Keratinocyte (primary cell): ENCODE measurements at regions not wholly inside any gene's neighbourhood (a gene's known extent, or its start where the extent isn't known, plus 50 kb on each side); places are given as distances from the start of the nearest gene placed in this dataset.
A peak's percentile ranks its signal among the peaks of the same experiment; 100 is the strongest.

Experiments used
- DNase-seq: peaks from one replicate; pipeline ENCODE4 v3.0.0-alpha.2; 2011; ENCODE audit warnings: low read depth, missing footprints, low spot score
- FAIRE-seq: peaks from 2 replicates; lab custom pipeline; 2011; peaks lifted over from hg19 to GRCh38; lab: Jason Lieb, UNC
- H2AFZ ChIP-seq: 2 replicates; pipeline ENCODE4 v1.6.0; 2012; ENCODE audit warnings: low read length, control low read depth, inconsistent platforms; ENCODE audit not compliant: control insufficient read depth
- H3K27ac ChIP-seq: 2 replicates; pipeline ENCODE4 v1.5.1; 2011; ENCODE audit warnings: low read length; ENCODE audit not compliant: control insufficient read depth, insufficient read depth
- H3K27me3 ChIP-seq: 3 replicates; pipeline ENCODE4 v1.6.0; 2011; ENCODE audit warnings: low read length; ENCODE audit not compliant: control insufficient read depth, insufficient read depth; ENCODE audit errors: extremely low read depth
- H3K36me3 ChIP-seq, 2 experiments: 2 replicates in 1 of 2; 3 replicates in 1 of 2; pipeline ENCODE4 v1.5.1; 2011; ENCODE audit warnings: low read length in 2 of 2, mild to moderate bottlenecking in 1 of 2; ENCODE audit not compliant: control insufficient read depth in 2 of 2, insufficient read depth in 2 of 2; ENCODE audit errors: extremely low read depth in 1 of 2
- H3K4me1 ChIP-seq: 3 replicates; pipeline ENCODE4 v1.5.1; 2011; ENCODE audit warnings: low read length; ENCODE audit not compliant: control insufficient read depth, insufficient read depth; ENCODE audit errors: extremely low read depth
- H3K4me2 ChIP-seq: 3 replicates; pipeline ENCODE4 v1.6.0; 2011; ENCODE audit warnings: low read depth, low read length; ENCODE audit not compliant: control insufficient read depth, insufficient read depth; ENCODE audit errors: extremely low read depth
- H3K4me3 ChIP-seq, 3 experiments: fragments of 200-600 bp in 1 of 3; sonication (generic) in 1 of 3; 2 replicates in 2 of 3; 3 replicates in 1 of 3; pipeline ENCODE4 v1.5.1; 2011 to 2016; ENCODE audit warnings: low read length in 3 of 3, mild to moderate bottlenecking in 3 of 3, control low read depth in 2 of 3, inconsistent platforms in 1 of 3, low read depth in 1 of 3, mixed read lengths in 1 of 3, mixed run types in 1 of 3, moderate library complexity in 1 of 3; ENCODE audit not compliant: control insufficient read depth in 2 of 3, insufficient read depth in 2 of 3; ENCODE audit errors: extremely low read depth in 1 of 3
- H3K79me2 ChIP-seq: 2 replicates; pipeline ENCODE4 v1.6.0; 2012; ENCODE audit warnings: low read length; ENCODE audit not compliant: control insufficient read depth, insufficient read depth
- H3K9ac ChIP-seq: 3 replicates; pipeline ENCODE4 v1.6.0; 2011; ENCODE audit warnings: low read length; ENCODE audit not compliant: control insufficient read depth, insufficient read depth; ENCODE audit errors: extremely low read depth
- H3K9me1 ChIP-seq: 3 replicates; pipeline ENCODE4 v1.6.0; 2011; ENCODE audit warnings: low read length; ENCODE audit not compliant: control insufficient read depth, insufficient read depth; ENCODE audit errors: extremely low read depth
- H3K9me3 ChIP-seq: 2 replicates; pipeline ENCODE4 v1.5.1; 2012; ENCODE audit warnings: low read depth, low read length; ENCODE audit not compliant: control insufficient read depth
- H4K20me1 ChIP-seq: 3 replicates; pipeline ENCODE4 v1.6.0; 2011; ENCODE audit warnings: low read length; ENCODE audit not compliant: control insufficient read depth, insufficient read depth; ENCODE audit errors: extremely low read depth
- CTCF ChIP-seq, 3 experiments: IDR thresholded peaks in 1 of 3; conservative IDR thresholded peaks in 1 of 3; optimal IDR thresholded peaks in 1 of 3; 2 replicates in 2 of 3; 3 replicates in 1 of 3; pipeline versions ENCODE3 to v1.5.1; 2011; ENCODE audit warnings: low read length in 3 of 3, mild to moderate bottlenecking in 3 of 3, moderate library complexity in 2 of 3, control low read depth in 1 of 3, inconsistent platforms in 1 of 3; ENCODE audit not compliant: insufficient read depth in 2 of 3; ENCODE audit errors: extremely low read depth in 1 of 3
- EZH2 ChIP-seq: IDR thresholded peaks from one replicate; pipeline ENCODE4 v1.6.1; 2012; ENCODE audit warnings: inconsistent platforms, mild to moderate bottlenecking, low read length, moderate library complexity
- dilution Hi-C: fragments of 300-500 bp; cut with MboI; formaldehyde crosslinking; loops from one replicate; pipeline ENCODE4 v1.7.0; 2020; ENCODE audit warnings: low sequenced_read_pairs; ENCODE audit not compliant: extremely low pct_ligation_motif_present

- H3K79me2 ChIP-seq: no peaks in the 10 kb centered on the region
- H3K4me3 ChIP-seq: no peak overlapping the region
- DNase-seq: no peak
- H3K9me1 ChIP-seq: no peaks in the 10 kb centered on the region
- dilution Hi-C loops: no loop called here
- no peaks in the 10 kb centered on the region for H3K36me3 ChIP-seq
- H3K9me3 ChIP-seq: no peaks in the 10 kb centered on the region
- FAIRE-seq: no peak
- no peaks in the 10 kb centered on the region for H3K27me3 ChIP-seq
- H2AFZ ChIP-seq: no peak overlapping the region
- H3K4me1 ChIP-seq: no peaks in the 10 kb centered on the region
- no peak overlapping the region for H3K9ac ChIP-seq
- no peaks in the 10 kb centered on the region for H4K20me1 ChIP-seq
- H3K4me2 ChIP-seq: no peak overlapping the region
- H3K27ac ChIP-seq: no peak overlapping the region
- TF ChIP-seq CTCF (optimal IDR thresholded peaks at IDR 0.05 in 1 of 3, IDR thresholded peaks at IDR 0.05 in 1 of 3, conservative IDR thresholded peaks at IDR 0.05 in 1 of 3; ENCODE audit: extremely low read depth in 1 of 3, insufficient read depth in 2 of 3, low read length in 3 of 3) (no peak), EZH2 (no peak)
These were observed 489.5 kb upstream of the PKN2 start for GRCh38 chr1:88194542-88194941.

GRCh38 chr1:88200545-88200944 lies 483.5 kb upstream of the PKN2 start:
- DNase-seq (no peak), FAIRE-seq (peak; percentile 26)
- TF ChIP-seq CTCF (optimal IDR thresholded peaks at IDR 0.05 in 1 of 3, IDR thresholded peaks at IDR 0.05 in 1 of 3, conservative IDR thresholded peaks at IDR 0.05 in 1 of 3; ENCODE audit: extremely low read depth in 1 of 3, insufficient read depth in 2 of 3, low read length in 3 of 3): no peak
- H4K20me1 ChIP-seq: peaks cover 2% of the 10 kb centered on the region
- no peaks in the 10 kb centered on the region for H3K4me1 ChIP-seq
- no peaks in the 10 kb centered on the region for H3K27me3 ChIP-seq
- no peak overlapping the region for H3K27ac ChIP-seq
- H3K79me2 ChIP-seq: no peaks in the 10 kb centered on the region
- H3K9me1 ChIP-seq: no peaks in the 10 kb centered on the region
- no peak overlapping the region for H2AFZ ChIP-seq
- no peak overlapping the region for H3K4me3 ChIP-seq
- no peak overlapping the region for H3K9ac ChIP-seq
- no peaks in the 10 kb centered on the region for H3K36me3 ChIP-seq
- no peak overlapping the region for H3K4me2 ChIP-seq
- dilution Hi-C loops: no loop called here
- no peaks in the 10 kb centered on the region for H3K9me3 ChIP-seq
